DOHH2 (cell line): ENCODE measurements at regions not wholly inside any gene's neighbourhood (a gene's known extent, or its start where the extent isn't known, plus 50 kb on each side); places are given as distances from the start of the nearest gene placed in this dataset.

Experiments used
- H3F3A ChIP-seq: fragments of 200-600 bp; sonication (generic), shearing (Covaris generic); 2 replicates; pipeline ENCODE4 v1.6.0; 2016; ENCODE audit warnings: antibody characterized with exemption, mild to moderate bottlenecking; ENCODE audit not compliant: control insufficient read depth, insufficient read depth
- H3K27ac ChIP-seq: fragments of 200-600 bp; sonication (generic); 2 replicates; pipeline ENCODE4 v1.5.1; 2014; ENCODE audit warnings: low read depth, mild to moderate bottlenecking, low read length, moderate library complexity
- H3K27me3 ChIP-seq: fragments of 200-600 bp; sonication (generic); 2 replicates; pipeline ENCODE4 v1.6.1; 2014; ENCODE audit warnings: mild to moderate bottlenecking, low read length, mixed read lengths; ENCODE audit not compliant: control insufficient read depth
- H3K36me3 ChIP-seq: fragments of 200-600 bp; sonication (generic); 2 replicates; pipeline ENCODE4 v1.6.1; 2014; ENCODE audit warnings: mild to moderate bottlenecking, low read length, moderate library complexity, mixed read lengths; ENCODE audit not compliant: control insufficient read depth
- H3K4me1 ChIP-seq: fragments of 200-600 bp; sonication (generic); 2 replicates; pipeline ENCODE4 v1.6.1; 2014; ENCODE audit warnings: mild to moderate bottlenecking, low read length, mixed read lengths; ENCODE audit not compliant: control insufficient read depth
- H3K4me2 ChIP-seq: fragments of 200-600 bp; sonication (generic); 2 replicates; pipeline ENCODE4 v1.6.0; 2014; ENCODE audit warnings: mild to moderate bottlenecking, low read length, moderate library complexity
- H3K4me3 ChIP-seq: fragments of 200-600 bp; sonication (generic); 2 replicates; pipeline ENCODE4 v1.5.1; 2014; ENCODE audit warnings: mild to moderate bottlenecking, low read length, mixed read lengths
- H3K79me2 ChIP-seq: fragments of 200-600 bp; sonication (generic); 2 replicates; pipeline ENCODE4 v1.6.1; 2014; ENCODE audit warnings: mild to moderate bottlenecking, low read length, mixed read lengths; ENCODE audit not compliant: control insufficient read depth
- H3K9me2 ChIP-seq: fragments of 200-600 bp; sonication (generic); replicated peaks from 2 replicates; pipeline ENCODE4 v1.6.1; 2014; ENCODE audit warnings: mild to moderate bottlenecking, low read length, mixed read lengths; ENCODE audit not compliant: control insufficient read depth
- H3K9me3 ChIP-seq: fragments of 200-600 bp; sonication (generic); 2 replicates; pipeline ENCODE4 v1.6.1; 2014; ENCODE audit warnings: antibody characterized with exemption, low read length, mixed read lengths; ENCODE audit not compliant: control insufficient read depth, insufficient read depth
- H4K20me1 ChIP-seq: fragments of 200-600 bp; sonication (generic); 2 replicates; pipeline ENCODE4 v1.6.0; 2014; ENCODE audit warnings: low read depth, mild to moderate bottlenecking, antibody characterized with exemption, low read length, moderate library complexity; ENCODE audit not compliant: control insufficient read depth, insufficient read depth
- CTCF ChIP-seq: fragments of 200-600 bp; sonication (generic); IDR thresholded peaks from one replicate; pipeline ENCODE4 v1.5.1; 2014; ENCODE audit warnings: antibody characterized with exemption, mild to moderate bottlenecking, low read depth, low read length; ENCODE audit not compliant: poor library complexity, severe bottlenecking
- EZH2phosphoT487 ChIP-seq: fragments of 200-600 bp; sonication (generic); IDR thresholded peaks from 2 replicates; pipeline ENCODE4 v1.6.1; 2017; ENCODE audit warnings: borderline replicate concordance, mild to moderate bottlenecking, antibody characterized with exemption, low read length, moderate library complexity, mixed read lengths

- H3K36me3 ChIP-seq, result no peaks in the 10 kb centered on the region
- 0 out of 2 replicates have a peak, but pooled peaks cover 3% of the 10 kb centered on the region for H3K9me3 ChIP-seq
- H3K4me1 ChIP-seq, result no peaks in the 10 kb centered on the region
- no peak overlapping the region for H3K27ac ChIP-seq
- no peak overlapping the region for H3K4me2 ChIP-seq
- no peaks in the 10 kb centered on the region for H3K79me2 ChIP-seq
- H3K4me3 ChIP-seq, result no peak overlapping the region
- TF ChIP-seq CTCF, result no peak
- TF ChIP-seq EZH2phosphoT487, result no peak
- no peaks in the 10 kb centered on the region for H3F3A ChIP-seq
- no peaks in the 10 kb centered on the region for H4K20me1 ChIP-seq
- no peaks in the 10 kb centered on the region for H3K9me2 ChIP-seq
- H3K27me3 ChIP-seq, result no peaks in the 10 kb centered on the region
These were observed 2120.0 kb upstream of the RAG2 start for GRCh38 chr11:38718049-38718448.

GRCh38 chr11:38711110-38711509 lies 2113.1 kb upstream of the RAG2 start:
- H3K4me3 ChIP-seq, result no peak overlapping the region
- no peaks in the 10 kb centered on the region for H3K79me2 ChIP-seq
- 0 out of 2 replicates have a peak, but pooled peaks cover 3% of the 10 kb centered on the region for H3K9me3 ChIP-seq
- no peaks in the 10 kb centered on the region for H3K36me3 ChIP-seq
- H3K27ac ChIP-seq, result no peak overlapping the region
- H3K4me1 ChIP-seq, result no peaks in the 10 kb centered on the region
- H3K4me2 ChIP-seq, result no peak overlapping the region
- H3K9me2 ChIP-seq, result no peaks in the 10 kb centered on the region
- H3F3A ChIP-seq, result no peaks in the 10 kb centered on the region
- TF ChIP-seq EZH2phosphoT487, result no peak
- no peak for TF ChIP-seq CTCF
- H3K27me3 ChIP-seq, result no peaks in the 10 kb centered on the region
- no peaks in the 10 kb centered on the region for H4K20me1 ChIP-seq

- Histone ChIP-seq H3K4me3 (no peak overlapping the region), H3K4me1 (no peaks in the 10 kb centered on the region), H3K9me3 (0 out of 2 replicates have a peak, but pooled peaks cover 3% of the 10 kb centered on the region), H3K9me2 (no peaks in the 10 kb centered on the region), H3K27ac (no peak overlapping the region), H3K27me3 (no peaks in the 10 kb centered on the region), H3K4me2 (no peak overlapping the region), H3F3A (no peaks in the 10 kb centered on the region), H4K20me1 (no peaks in the 10 kb centered on the region), H3K36me3 (no peaks in the 10 kb centered on the region), H3K79me2 (no peaks in the 10 kb centered on the region)
- TF ChIP-seq EZH2phosphoT487 (no peak), CTCF (no peak)
These were observed 2112.2 kb upstream of the RAG2 start for GRCh38 chr11:38710262-38710661.

- Histone ChIP-seq H3K4me3 (no peak overlapping the region), H3F3A (no peaks in the 10 kb centered on the region), H3K9me3 (no peaks in the 10 kb centered on the region), H3K27me3 (no peaks in the 10 kb centered on the region), H4K20me1 (no peaks in the 10 kb centered on the region), H3K36me3 (no peaks in the 10 kb centered on the region), H3K27ac (no peak overlapping the region), H3K79me2 (no peaks in the 10 kb centered on the region), H3K9me2 (no peaks in the 10 kb centered on the region), H3K4me1 (no peaks in the 10 kb centered on the region), H3K4me2 (no peak overlapping the region)
- no peak for TF ChIP-seq EZH2phosphoT487
- no peak for TF ChIP-seq CTCF
These were observed 2102.1 kb upstream of the RAG2 start for GRCh38 chr11:38700111-38700510.
